Lower leg skin (tissue), 3 donors: ENCODE measurements at regions not wholly inside any gene's neighbourhood (a gene's known extent, or its start where the extent isn't known, plus 50 kb on each side); places are given as distances from the start of the nearest gene placed in this dataset.

ENCODE experiments used
- CTCF ChIP-seq, 3 donors: fragments of 450-650 bp; IDR thresholded peaks; one replicate each; pipeline ENCODE4 v1.5.1; 2016; ENCODE audit warnings: antibody characterized with exemption in 3 of 3, mild to moderate bottlenecking in 3 of 3, moderate library complexity in 2 of 3
- POLR2A ChIP-seq, 2 donors: fragments of 450-650 bp; IDR thresholded peaks; one replicate each; pipeline ENCODE4 v1.6.1; 2016 to 2017; ENCODE audit warnings: antibody characterized with exemption in 2 of 2, mild to moderate bottlenecking in 1 of 2, moderate library complexity in 1 of 2

DNA sequence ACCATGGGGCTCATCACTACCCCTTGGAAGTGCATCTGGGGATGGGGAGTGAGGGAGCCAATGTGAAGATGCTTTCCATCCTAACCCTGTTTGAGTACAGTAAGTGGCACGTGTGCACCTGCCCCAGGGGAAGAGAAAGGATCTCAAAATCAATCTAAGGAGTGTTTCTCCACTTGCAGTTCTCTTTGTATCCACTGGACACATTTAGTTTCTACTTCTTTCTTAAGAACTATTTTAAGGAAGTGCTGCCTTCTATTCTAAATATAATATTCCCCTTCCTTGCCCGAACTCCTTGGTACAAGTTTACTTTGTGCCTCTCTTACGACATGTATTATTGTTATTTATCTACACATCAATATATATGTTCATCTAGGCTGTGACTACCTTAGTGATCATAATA lies 73.8 kb downstream of the TTC6 start:
- TF ChIP-seq CTCF (IDR thresholded peaks at IDR 0.05) (no peak), POLR2A (IDR thresholded peaks at IDR 0.05) (no peak)
